HCT116 (cell line): ENCODE measurements at regions not wholly inside any gene's neighbourhood (a gene's known extent, or its start where the extent isn't known, plus 50 kb on each side); places are given as distances from the start of the nearest gene placed in this dataset.

Experiments
- ATAC-seq: fragments of 200-7000 bp; cut with Tn5 transposase; 2 replicates; pipeline ENCODE4 v1.9.1; 2020; ENCODE audit warnings: mild to moderate bottlenecking, moderate library complexity
- BruUV-seq: library from RNA; stranded (reverse); fragments of 400-500 nt; replicated peaks from 2 replicates; lab custom pipeline; 2021; lab: Mats Ljungman, UMichigan
- CTCF ChIA-PET: fragments of 300-600 bp; sonication (Branson Sonifier 250); formaldehyde crosslinking; loops from one replicate; lab custom pipeline; 2021; ENCODE audit warnings: antibody characterized with exemption; lab: Charles Lee
- POLR2A ChIA-PET: fragments of 300-600, 350-600 bp; sonication (Branson Sonifier 250); formaldehyde crosslinking; loops from one replicate; lab custom pipeline; 2021; ENCODE audit warnings: antibody characterized with exemption; lab: Charles Lee
- RAD21 ChIA-PET, 2 experiments: fragments of 300-600 bp; sonication (Branson Sonifier 250); formaldehyde crosslinking; loops; one replicate each; lab custom pipeline; 2023; ENCODE audit warnings: low total read pairs in 2 of 2; ENCODE audit not compliant: uncharacterized antibody in 2 of 2, unreplicated experiment in 2 of 2, low non-redundant PET in 1 of 2; lab: Charles Lee
- DNase-seq: peaks from one replicate; pipeline ENCODE4 v3.0.0-alpha.2; 2010; ENCODE audit warnings: low read depth, low spot score
- H2AFZ ChIP-seq: fragments of 200-600 bp; shearing (Covaris generic), sonication (generic); 2 replicates; pipeline ENCODE4 v1.6.1; 2017; ENCODE audit warnings: low read depth, mixed run types, mixed read lengths, antibody characterized with exemption, low read length; ENCODE audit not compliant: poor library complexity, severe bottlenecking
- H3K27ac ChIP-seq: 2 replicates; pipeline ENCODE4 v1.5.1; 2012; ENCODE audit warnings: low read depth, low read length
- H3K27me3 ChIP-seq: fragments of 200-600 bp; sonication (generic); 2 replicates; pipeline ENCODE4 v1.6.1; 2016; ENCODE audit warnings: mixed run types, low read length, mixed read lengths; ENCODE audit not compliant: insufficient read depth
- H3K36me3 ChIP-seq, 2 experiments: fragments of 200-500 bp in 1 of 2; fragments of 200-600 bp in 1 of 2; sonication (Bioruptor generic) in 1 of 2; sonication (generic) in 1 of 2; 2 replicates each; pipeline versions ENCODE4 v1.5.1 to v1.6.1; 2014 to 2016; ENCODE audit warnings: low read length in 2 of 2, inconsistent platforms in 1 of 2, mixed read lengths in 1 of 2, mixed run types in 1 of 2; ENCODE audit not compliant: insufficient read depth in 2 of 2, control insufficient read depth in 1 of 2
- H3K4me1 ChIP-seq, 2 experiments: fragments of 200-600 bp in 1 of 2; sonication (generic) in 1 of 2; 2 replicates each; pipeline versions ENCODE4 v1.5.1 to v1.6.1; 2012 to 2017; ENCODE audit warnings: low read length in 2 of 2, inconsistent platforms in 1 of 2, mild to moderate bottlenecking in 1 of 2, mixed read lengths in 1 of 2, mixed run types in 1 of 2, moderate library complexity in 1 of 2; ENCODE audit not compliant: insufficient read depth in 2 of 2, control insufficient read depth in 1 of 2
- H3K4me2 ChIP-seq: fragments of 200-600 bp; sonication (generic); 2 replicates; pipeline ENCODE4 v1.6.1; 2017; ENCODE audit warnings: mixed run types, low read length, mixed read lengths
- H3K4me3 ChIP-seq, 2 experiments: fragments of 200-600 bp in 1 of 2; sonication (generic) in 1 of 2; replicated peaks in 1 of 2; 2 replicates each; pipeline ENCODE4 v1.5.1; 2011 to 2016; ENCODE audit warnings: low read length in 2 of 2, control low read depth in 1 of 2, low read depth in 1 of 2, mild to moderate bottlenecking in 1 of 2, mixed read lengths in 1 of 2, mixed run types in 1 of 2
- H3K79me2 ChIP-seq: fragments of 200-600 bp; sonication (generic); 2 replicates; pipeline ENCODE4 v1.6.1; 2017; ENCODE audit warnings: mild to moderate bottlenecking, mixed run types, low read length, moderate library complexity, mixed read lengths; ENCODE audit not compliant: insufficient read depth
- H3K9ac ChIP-seq: fragments of 200-600 bp; sonication (generic); 2 replicates; pipeline ENCODE4 v1.6.1; 2016; ENCODE audit warnings: low read length, mixed read lengths
- H3K9me2 ChIP-seq: fragments of 200-600 bp; sonication (generic), shearing (Covaris generic); 2 replicates; pipeline ENCODE4 v1.6.1; 2017; ENCODE audit warnings: mixed run types, mild to moderate bottlenecking, moderate library complexity; ENCODE audit not compliant: insufficient read depth
- H3K9me3 ChIP-seq, 2 experiments: fragments of 200-500 bp in 1 of 2; fragments of 200-600 bp in 1 of 2; sonication (Bioruptor generic) in 1 of 2; sonication (generic) in 1 of 2; 2 replicates each; pipeline ENCODE4 v1.6.1; 2014 to 2017; ENCODE audit warnings: low read length in 2 of 2, mixed read lengths in 2 of 2, inconsistent platforms in 1 of 2, low read depth in 1 of 2, mild to moderate bottlenecking in 1 of 2, mixed run types in 1 of 2, moderate library complexity in 1 of 2; ENCODE audit not compliant: control insufficient read depth in 1 of 2, insufficient read depth in 1 of 2
- H4K20me1 ChIP-seq: fragments of 200-600 bp; sonication (generic), shearing (Covaris generic); 2 replicates; pipeline ENCODE4 v1.6.1; 2017; ENCODE audit warnings: mixed run types, mild to moderate bottlenecking, moderate library complexity; ENCODE audit not compliant: insufficient read depth
- CTCF ChIP-seq, 3 experiments: fragments of 200-600 bp in 1 of 3; sonication (generic) in 1 of 3; IDR thresholded peaks in 2 of 3; conservative IDR thresholded peaks in 1 of 3; 2 replicates each; pipeline ENCODE4 v1.5.1; 2012 to 2017; ENCODE audit warnings: low read depth in 2 of 3, low read length in 2 of 3, antibody characterized with exemption in 1 of 3, borderline replicate concordance in 1 of 3, control low read depth in 1 of 3, mild to moderate bottlenecking in 1 of 3, mixed read lengths in 1 of 3, mixed run types in 1 of 3, moderate library complexity in 1 of 3; ENCODE audit not compliant: insufficient read depth in 1 of 3
- EGR1 ChIP-seq: IDR thresholded peaks from 2 replicates; pipeline ENCODE4 v1.6.1; 2012; ENCODE audit warnings: low read depth
- JUND ChIP-seq: IDR thresholded peaks from 2 replicates; pipeline ENCODE4 v1.6.1; 2012
- POLR2A ChIP-seq: IDR thresholded peaks from 2 replicates; pipeline ENCODE4 v1.7.0; 2011; ENCODE audit warnings: borderline replicate concordance; ENCODE audit not compliant: insufficient read depth, insufficient read length; ENCODE audit errors: extremely low read depth
- POLR2AphosphoS5 ChIP-seq: IDR thresholded peaks from 2 replicates; pipeline ENCODE4 v1.6.1; 2011; ENCODE audit warnings: mild to moderate bottlenecking, low read depth, low read length, moderate library complexity
- REST ChIP-seq: IDR thresholded peaks from 2 replicates; pipeline ENCODE4 v1.6.1; 2012; ENCODE audit warnings: low read depth
- SIN3A ChIP-seq: IDR thresholded peaks from 2 replicates; pipeline ENCODE4 v1.6.1; 2012; ENCODE audit warnings: low read depth
- ZFX ChIP-seq: fragments of 450-650 bp; IDR thresholded peaks from 2 replicates; pipeline ENCODE4 v1.6.1; 2017
- ZNF274 ChIP-seq: fragments of 200-500 bp; sonication (Bioruptor generic); IDR thresholded peaks from 2 replicates; pipeline ENCODE4 v1.6.1; 2014; ENCODE audit warnings: mild to moderate bottlenecking, low read depth, low read length, inconsistent platforms
- intact Hi-C: fragments of 100-400 bp; cut with micrococcal nuclease; formaldehyde crosslinking; loops from 2 replicates; pipeline ENCODE4 v1.10.0; 2022

GRCh38 chr5:6261256-6261655, 117.1 kb downstream of the MED10 start:
- ATAC-seq: no peak
- BruUV-seq: no TSS peak
- no peak overlapping the region for H3K4me2 ChIP-seq

More at GRCh38 chr5:6261256-6261655, 117.1 kb downstream of the MED10 start:
- no peak for DNase-seq
- Histone ChIP-seq H3K9me2 (no peaks in the 10 kb centered on the region), H3K4me1 (no peaks in the 10 kb centered on the region), H3K27me3 (peaks cover 11% of the 10 kb centered on the region), H3K4me3 (no peak overlapping the region), H2AFZ (no peak overlapping the region), H3K36me3 (no peaks in the 10 kb centered on the region), H3K27ac (no peak overlapping the region), H3K9ac (no peak overlapping the region), H4K20me1 (no peaks in the 10 kb centered on the region), H3K79me2 (no peaks in the 10 kb centered on the region), H3K9me3 (no peaks in the 10 kb centered on the region)
- intact Hi-C loops: no loop called here
- ChIA-PET POLR2A (no interaction called here), CTCF (no interaction called here), RAD21 (no interaction called here)
- no peak for TF ChIP-seq ZFX
- TF ChIP-seq POLR2AphosphoS5: no peak
- no peak for TF ChIP-seq CTCF (IDR thresholded peaks at IDR 0.05 in 2 of 3, conservative IDR thresholded peaks at IDR 0.05 in 1 of 3; ENCODE audit: borderline replicate concordance in 1 of 3, insufficient read depth in 1 of 3, low read depth in 2 of 3, low read length in 2 of 3)
- TF ChIP-seq JUND: no peak
- no peak for TF ChIP-seq POLR2A
- no peak for TF ChIP-seq EGR1
- TF ChIP-seq ZNF274: no peak
- no peak for TF ChIP-seq REST
- no peak for TF ChIP-seq SIN3A
